Fibroblast of the conjunctiva (primary cell): ENCODE measurements at regions not wholly inside any gene's neighbourhood (a gene's known extent, or its start where the extent isn't known, plus 50 kb on each side); places are given as distances from the start of the nearest gene placed in this dataset.
"Not testable (repeated sequence)": the region's sequence is repeated elsewhere in the genome, so short reads cannot be mapped to it uniquely, and the experiment has no call there.

ENCODE experiments used
- DNase-seq: peaks from one replicate; pipeline ENCODE4 v3.0.0-alpha.2; 2010; ENCODE audit warnings: low read depth

DNA sequence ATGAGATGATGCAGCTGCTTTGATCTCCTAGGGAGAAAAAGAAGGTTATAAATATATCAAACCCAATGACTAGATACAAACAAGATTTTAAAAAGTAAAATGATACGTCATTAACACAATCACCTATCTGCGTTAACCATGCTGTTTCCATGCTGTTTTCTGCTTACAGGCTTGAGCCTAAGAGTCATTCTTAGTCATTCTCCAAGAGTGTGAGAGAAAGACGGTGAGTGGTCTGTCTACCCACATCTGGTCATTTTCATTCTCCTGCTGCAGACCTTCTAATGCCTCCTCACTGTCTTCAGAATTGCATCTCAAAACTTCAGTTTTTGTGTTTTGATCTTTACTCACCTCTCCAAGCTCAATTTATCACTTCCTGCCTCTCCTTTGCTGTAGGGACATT is 98.0 kb upstream of the ELMO1 start:
- DNase-seq: no peak

DNA sequence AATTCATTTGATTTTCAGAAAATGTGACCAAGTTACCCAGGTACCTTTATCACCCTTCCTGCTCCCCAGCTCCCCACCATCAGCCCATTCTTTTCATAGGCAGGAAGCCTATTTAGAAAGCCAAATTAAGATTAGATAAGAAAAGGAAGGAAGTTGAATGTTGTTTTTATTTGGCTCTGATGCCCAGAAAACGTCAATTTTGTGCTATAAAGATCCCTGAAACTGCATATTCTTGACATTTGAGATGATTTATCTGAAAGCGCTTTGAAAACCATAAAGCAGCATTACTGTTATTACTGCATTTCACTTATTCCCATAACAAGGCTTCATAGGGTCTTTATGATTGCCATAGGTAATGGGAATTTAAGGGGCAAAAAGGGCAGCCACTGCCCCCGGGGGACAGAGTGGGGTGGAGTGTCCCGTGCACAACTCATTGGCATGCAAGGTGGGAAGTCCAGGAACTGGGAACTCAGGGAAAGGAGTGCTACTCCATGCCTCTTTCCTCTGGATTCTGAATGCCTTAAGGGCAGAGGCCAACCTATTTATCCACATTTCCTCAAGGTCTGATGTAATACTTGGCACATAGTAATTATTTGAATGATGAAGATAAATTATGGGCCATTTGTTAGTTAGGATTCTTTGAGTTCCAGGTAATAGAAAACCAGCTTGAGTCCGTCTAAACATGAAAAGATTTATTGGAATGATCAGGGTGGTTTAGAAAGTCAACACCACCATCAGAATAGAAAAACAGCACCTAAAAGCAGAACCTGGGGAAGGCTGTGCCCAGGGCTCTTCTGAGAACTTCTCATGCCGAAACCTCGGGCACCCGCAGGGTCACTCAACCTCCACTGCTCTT is 100.6 kb upstream of the ELMO1 start:
- DNase-seq: no peak

GRCh38 chr7:37550426-37550825 is 101.8 kb upstream of the ELMO1 start:
- no peak for DNase-seq

DNA sequence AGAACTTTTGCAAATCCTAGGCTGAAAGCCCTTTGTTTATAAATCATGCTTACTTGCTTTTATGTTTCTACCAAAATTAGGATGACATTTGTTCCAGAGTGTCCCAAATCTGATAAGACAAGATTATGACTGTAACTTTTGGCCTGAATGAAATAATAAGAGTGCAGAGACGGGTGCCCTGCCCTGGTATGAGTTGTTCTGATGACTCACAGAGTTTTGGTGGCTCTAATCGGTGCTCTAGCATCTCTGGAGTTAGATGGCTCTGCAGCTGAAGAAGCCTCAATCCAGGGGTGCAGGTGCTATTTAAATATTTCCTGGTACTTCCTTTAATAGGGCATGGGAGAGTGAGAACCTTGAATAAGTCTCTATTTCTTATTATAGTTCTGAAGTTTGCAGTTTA is 102.2 kb upstream of the ELMO1 start:
- DNase-seq: no peak

DNA sequence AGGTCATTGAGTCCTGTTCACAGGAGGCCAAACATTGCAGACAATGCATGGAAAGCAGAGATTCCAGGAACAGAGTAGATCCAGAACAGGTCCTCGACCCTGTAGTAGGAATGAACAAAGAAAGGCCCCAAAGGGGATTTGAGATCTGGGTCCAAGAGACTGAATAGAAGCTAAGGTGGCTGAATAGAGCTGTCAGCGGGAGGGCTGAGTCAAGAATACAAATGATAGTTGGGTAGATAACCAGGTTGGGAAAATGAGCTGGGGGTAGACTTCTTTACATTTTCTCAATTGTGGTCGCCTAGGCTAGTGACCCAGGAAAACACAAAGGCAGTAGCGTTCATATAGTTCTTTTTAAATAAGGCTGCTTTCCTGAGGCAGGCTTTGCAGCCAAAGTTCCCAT is 103.4 kb upstream of the ELMO1 start:
- DNase-seq: no peak

DNA sequence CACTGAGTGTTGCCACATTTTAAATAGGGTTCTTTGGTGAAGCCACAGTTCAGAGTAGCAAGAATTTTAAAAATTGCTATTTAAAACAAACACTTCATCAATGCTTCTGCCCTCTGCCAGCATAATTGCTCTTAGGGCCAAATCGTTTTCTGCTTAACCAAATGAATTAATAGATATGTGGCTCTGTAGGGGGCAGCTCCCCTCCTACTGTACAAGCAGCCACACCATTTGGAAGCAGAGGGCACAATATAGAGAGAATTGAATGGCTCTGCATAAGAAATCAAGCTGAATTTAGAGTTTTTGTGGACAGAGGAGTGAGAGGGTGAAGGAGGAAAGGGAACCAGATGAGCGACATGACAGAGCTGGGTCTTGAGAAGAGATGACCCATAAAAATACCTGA is 103.8 kb upstream of the ELMO1 start:
- not testable (repeated sequence) for DNase-seq

DNA sequence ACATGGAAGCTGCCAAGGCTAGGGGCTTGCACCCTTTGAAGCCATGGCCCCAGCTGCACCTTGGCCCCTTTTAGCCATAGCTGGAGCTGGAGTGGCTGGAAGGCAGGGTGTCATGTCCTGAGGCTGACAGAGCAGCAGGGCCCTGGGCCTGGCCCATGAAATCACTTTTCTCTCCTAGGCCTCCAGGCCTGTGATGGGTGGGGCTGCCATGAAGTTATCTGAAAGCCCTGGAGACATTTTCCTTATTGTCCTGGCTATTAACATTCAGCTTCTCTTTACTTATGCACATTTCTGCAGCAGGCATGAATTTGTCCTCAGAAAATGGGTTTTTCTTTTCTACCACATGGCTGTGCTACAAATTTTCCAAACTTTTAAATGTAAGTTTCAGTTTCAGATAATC is 106.9 kb upstream of the ELMO1 start:
- DNase-seq: no peak

- no peak for DNase-seq
These were observed 109.0 kb upstream of the ELMO1 start for GRCh38 chr7:37557571-37558209.

DNA sequence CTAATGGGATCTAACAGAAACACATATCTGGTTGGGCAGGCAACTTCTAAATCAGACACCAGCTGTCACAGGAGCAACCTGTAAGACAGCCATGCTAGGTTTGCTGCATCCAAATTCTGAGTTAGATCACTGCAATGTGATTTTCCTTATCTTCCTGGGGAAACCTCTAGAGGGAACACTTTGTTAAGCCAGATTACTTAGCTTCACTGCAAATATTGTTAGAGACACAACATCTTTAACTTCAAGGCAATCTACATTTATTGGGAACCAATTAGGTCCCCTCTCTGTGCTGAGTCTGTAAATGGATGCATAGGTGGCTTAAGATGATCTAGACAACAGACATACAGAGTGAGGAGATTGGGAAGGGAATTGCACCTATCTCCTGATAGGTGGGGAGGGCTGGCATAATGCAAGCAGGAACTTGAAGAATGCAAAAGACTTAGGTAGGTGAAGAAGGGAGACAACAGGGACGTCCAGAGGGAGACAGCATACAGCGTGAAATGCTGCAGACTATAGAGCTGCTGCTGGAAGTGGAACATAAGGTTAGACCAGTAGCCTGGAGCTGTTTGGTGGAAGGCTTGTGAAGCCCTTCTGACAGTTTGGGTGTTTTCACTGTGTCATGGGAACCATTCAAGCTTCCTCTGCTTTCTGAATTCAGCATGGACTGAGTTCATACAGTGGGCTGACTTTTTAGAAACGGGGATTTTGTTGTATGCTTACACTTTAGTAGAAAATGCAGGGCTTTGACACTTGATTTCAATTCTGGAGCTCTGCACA is 109.8 kb upstream of the ELMO1 start:
- no peak for DNase-seq

DNA sequence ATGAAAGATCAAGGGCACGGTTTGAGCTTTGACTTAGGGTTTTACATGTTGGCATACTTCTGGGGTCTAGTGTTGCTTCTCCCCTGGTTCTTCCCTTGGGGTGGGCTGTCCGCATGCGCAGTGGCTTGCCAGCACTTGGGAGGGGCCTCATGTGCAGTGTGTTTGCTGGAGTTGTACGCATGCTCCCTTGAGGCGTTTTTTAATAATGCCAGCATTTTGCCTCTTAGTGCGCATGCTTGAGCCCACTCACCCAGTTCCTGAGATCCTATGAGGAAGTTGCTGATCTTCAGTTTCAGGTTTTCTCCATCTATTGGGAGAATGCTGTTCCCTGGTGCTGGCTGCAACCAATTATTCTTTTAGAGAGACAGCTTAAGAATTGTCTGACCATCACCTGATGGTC is 113.4 kb upstream of the GPR141 start:
- no peak for DNase-seq

- no peak for DNase-seq
These were observed 111.8 kb upstream of the GPR141 start for GRCh38 chr7:37571806-37572205.

GRCh38 chr7:37577412-37577811 is 106.2 kb upstream of the GPR141 start:
- no peak for DNase-seq

DNA sequence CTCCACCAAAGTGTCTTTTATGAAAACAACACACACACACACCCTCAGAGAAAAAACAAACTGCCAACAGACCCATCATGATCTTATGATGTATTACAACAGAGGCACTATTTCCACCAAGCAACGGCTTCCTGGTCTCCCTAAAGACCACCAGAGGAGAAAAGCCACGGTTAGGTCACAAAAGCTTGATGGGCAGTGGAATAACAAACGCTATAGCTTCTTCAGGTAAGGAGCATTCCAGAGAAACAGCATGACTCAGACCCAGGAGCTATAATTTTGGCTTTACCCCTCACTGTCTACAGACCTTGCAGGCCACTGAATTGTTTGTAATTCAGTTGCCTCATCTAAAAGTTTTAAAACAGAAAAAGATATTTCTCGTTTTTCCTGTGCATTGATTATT is 105.7 kb upstream of the GPR141 start:
- no peak for DNase-seq

GRCh38 chr7:37578350-37578749 is 105.2 kb upstream of the GPR141 start:
- no peak for DNase-seq

- DNase-seq: no peak
These were observed 103.2 kb upstream of the GPR141 start for GRCh38 chr7:37580376-37580775.

GRCh38 chr7:37584651-37585463 is 98.7 kb upstream of the GPR141 start:
- not testable (repeated sequence) for DNase-seq

DNA sequence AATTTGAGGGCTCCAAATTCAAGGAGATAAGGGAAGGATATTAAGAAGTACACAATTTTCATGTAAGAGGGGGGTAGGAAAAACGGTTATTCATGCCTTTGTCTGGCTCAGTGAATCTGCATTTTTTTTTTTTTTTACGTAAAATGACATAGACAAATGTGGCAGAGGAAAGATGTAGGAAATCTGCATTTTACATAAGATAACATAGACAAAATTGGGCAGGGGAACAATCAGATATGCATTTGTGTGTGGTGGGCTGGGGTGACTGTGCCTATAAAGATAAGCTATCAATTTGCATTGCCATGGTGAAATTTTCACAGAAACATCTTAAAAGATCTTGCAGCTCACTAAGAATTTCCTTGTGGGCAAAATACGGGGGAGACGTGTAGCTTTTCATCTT is 92.7 kb upstream of the GPR141 start:
- DNase-seq: no peak

GRCh38 chr7:37592366-37592765 is 91.2 kb upstream of the GPR141 start:
- no peak for DNase-seq

DNA sequence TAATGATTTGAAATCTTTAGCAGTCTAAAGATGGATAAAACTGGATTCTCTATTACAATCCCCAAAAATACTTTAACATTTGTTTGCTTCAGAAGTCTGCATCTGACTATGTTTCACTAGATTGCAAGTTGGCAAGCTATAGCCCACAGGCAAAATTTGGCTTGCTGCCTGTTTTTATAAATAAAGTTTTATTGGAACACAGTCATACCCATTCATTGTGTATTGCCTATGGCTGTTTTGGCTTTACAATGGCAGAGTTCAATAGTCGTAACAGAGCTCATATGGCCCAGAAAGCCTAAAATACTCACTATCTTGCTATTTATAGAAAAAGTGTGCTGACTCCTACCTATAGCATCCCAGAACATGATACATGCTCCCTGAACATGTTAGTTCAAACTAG is 89.0 kb upstream of the GPR141 start:
- DNase-seq: no peak

DNA sequence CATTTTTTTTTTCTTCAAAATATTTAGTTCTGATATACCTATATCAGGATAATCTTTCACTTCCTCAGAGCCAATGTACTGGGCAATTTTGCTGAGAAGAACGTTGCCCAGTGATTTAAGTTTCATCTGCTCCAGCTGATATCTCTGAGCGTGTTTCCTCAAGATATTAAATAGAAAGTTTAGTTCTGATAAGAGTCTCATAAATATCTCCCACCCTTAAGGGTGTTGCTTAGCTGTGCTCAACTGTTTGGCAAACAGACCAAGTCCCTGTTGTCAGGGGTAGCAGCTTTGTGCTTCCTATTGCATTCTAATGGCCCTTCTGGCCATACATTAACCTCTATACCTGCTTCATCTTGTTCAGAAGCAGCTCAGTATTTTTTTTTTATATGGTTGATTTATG is 84.7 kb upstream of the GPR141 start:
- no peak for DNase-seq

DNA sequence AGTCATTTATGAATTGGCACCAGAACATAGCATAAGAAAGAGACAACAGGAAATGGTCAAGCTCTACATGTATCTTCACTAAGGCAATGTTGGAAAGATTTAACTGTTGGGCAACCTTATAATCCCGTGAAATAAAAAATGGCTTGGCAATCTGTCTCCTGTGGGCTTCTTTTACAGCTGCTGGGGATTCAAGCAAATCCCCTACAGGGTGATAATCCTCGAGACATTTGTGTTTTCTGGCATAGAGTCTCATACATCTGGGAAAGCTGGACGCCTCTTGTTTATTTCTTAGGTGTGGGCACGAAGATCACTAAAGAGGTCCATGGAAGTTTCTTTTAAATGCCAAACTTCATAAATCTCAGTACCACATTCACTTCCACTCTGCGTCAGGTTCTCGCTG is 82.2 kb upstream of the GPR141 start:
- DNase-seq: no peak

DNA sequence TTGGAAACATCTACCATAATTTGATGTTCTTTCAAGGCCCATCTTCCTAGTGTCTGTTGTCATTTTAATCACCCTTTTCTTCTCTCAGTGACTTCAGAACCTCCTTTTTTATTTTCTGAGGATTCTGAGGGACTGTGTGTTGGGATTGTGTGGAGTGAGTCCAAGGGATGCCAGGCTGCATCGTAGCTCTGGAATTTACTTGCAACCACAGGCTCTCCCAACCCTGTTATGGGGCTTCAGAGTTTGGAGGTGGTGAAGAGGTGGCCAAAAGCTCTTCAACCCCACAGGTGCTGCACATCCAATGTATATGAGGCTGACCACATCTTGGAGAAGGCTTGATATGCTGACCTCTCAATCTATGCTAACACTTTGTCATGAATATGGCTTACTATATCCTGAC is 79.5 kb upstream of the GPR141 start:
- DNase-seq: no peak
